Stimulated activated naive CD8-positive, alpha-beta T cell treated with anti-CD3 and anti-CD28 coated beads, Interleukin-15, Interleukin-2, amounts not matched to agents 100 ng/mL and 50 ng/mL, for 24 hours (primary cell): ENCODE measurements at regions not wholly inside any gene's neighbourhood (a gene's known extent, or its start where the extent isn't known, plus 50 kb on each side); places are given as distances from the start of the nearest gene placed in this dataset.
"Not testable (repeated sequence)": the region's sequence is repeated elsewhere in the genome, so short reads cannot be mapped to it uniquely, and the experiment has no call there.

Source experiments
- H3K27ac Mint-ChIP-seq: one replicate; pipeline ENCODE4 v1.8.0; 2021; ENCODE audit warnings: mild to moderate bottlenecking, mixed read lengths
- H3K27me3 Mint-ChIP-seq: one replicate; pipeline ENCODE4 v1.8.0; 2021; ENCODE audit warnings: mixed read lengths
- H3K36me3 Mint-ChIP-seq: one replicate; pipeline ENCODE4 v1.8.0; 2021; ENCODE audit warnings: low read depth, mixed read lengths
- H3K4me1 Mint-ChIP-seq: one replicate; pipeline ENCODE4 v1.8.0; 2021; ENCODE audit warnings: low read depth, mixed read lengths
- H3K4me3 Mint-ChIP-seq: one replicate; pipeline ENCODE4 v1.8.0; 2021; ENCODE audit warnings: mild to moderate bottlenecking, mixed read lengths
- H3K9me3 Mint-ChIP-seq: one replicate; pipeline ENCODE4 v1.8.0; 2021; ENCODE audit warnings: mixed read lengths

DNA sequence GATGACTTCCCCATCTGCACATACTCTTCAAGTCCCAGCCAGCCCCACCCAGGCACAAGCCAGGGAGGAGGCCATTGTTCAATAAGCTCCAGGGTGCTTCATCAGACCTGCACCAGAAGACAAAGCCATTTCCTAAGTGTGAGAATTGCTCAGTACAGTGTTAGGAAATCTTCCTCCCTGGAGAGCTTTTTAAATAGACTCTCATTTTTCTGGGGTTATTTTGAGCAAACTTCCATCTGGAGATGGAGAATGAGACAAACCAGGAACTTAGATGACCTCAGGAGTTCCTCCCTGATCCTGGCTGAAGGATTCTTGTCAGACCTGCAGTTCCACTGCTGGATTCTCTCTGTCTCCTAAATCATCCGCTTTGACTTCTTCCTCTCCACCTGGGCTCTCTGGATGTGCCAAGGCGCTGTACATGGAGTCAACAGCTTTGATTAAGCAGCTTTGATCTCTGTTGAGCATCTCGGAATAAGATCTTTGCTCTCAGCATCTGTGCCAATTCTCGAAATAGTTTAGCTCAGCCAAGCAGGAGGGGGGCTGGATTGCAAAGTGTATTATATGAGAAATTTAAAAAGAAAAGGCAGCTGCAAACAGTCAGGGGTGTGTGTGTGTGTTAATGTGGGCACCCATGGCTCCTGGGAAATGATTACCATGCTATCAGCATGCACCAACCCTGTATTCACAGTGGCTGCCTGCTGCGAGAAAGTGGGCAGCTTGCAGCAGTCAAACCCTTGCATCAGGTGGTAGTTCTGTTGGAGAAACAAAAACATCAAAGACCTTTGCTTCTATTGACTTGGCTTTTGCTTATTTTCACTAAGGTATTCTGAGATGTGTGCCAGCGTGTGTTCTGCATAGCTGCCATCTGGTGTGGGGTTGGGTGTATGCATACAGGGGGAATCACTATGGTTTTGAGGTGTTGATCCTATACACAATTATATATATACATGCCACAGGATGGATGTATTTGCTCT lies 70.2 kb upstream of the NAV2 start:
- no peaks in the 10 kb centered on the region for H3K4me1 Mint-ChIP-seq
- H3K36me3 Mint-ChIP-seq: no peaks in the 10 kb centered on the region
- peaks cover 11% of the 10 kb centered on the region for H3K27me3 Mint-ChIP-seq
- no peak overlapping the region for H3K27ac Mint-ChIP-seq
- no peak overlapping the region for H3K4me3 Mint-ChIP-seq
- H3K9me3 Mint-ChIP-seq: no peaks in the 10 kb centered on the region

DNA sequence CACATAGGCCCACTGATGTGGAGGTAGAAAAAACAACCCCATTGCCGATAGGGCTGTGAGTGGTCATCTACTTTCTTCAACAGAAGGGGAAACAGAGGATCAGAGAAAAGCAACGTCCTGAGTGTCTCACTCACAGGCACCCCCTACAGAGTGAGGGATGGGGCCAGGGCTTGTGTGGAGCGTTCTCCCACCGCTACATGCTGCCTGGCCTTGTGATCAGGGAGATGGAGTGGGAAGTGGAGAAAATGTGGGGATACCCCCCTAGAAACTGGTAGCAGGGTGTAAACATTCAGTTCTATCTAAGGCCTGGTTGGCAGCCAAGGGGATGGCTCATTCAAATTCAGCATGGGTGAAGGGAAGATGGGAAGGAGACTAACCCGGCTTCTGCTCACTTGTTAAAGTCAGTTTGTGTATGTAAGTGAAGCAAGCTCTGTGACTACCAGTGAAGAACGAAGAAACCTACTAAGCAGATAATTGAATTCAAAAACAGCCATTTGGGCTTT lies 73.0 kb upstream of the NAV2 start:
- no peaks in the 10 kb centered on the region for H3K36me3 Mint-ChIP-seq
- H3K4me1 Mint-ChIP-seq: no peaks in the 10 kb centered on the region
- no peak overlapping the region for H3K27ac Mint-ChIP-seq
- H3K4me3 Mint-ChIP-seq: no peak overlapping the region
- peaks cover 4% of the 10 kb centered on the region for H3K27me3 Mint-ChIP-seq
- H3K9me3 Mint-ChIP-seq: peaks cover 7% of the 10 kb centered on the region

DNA sequence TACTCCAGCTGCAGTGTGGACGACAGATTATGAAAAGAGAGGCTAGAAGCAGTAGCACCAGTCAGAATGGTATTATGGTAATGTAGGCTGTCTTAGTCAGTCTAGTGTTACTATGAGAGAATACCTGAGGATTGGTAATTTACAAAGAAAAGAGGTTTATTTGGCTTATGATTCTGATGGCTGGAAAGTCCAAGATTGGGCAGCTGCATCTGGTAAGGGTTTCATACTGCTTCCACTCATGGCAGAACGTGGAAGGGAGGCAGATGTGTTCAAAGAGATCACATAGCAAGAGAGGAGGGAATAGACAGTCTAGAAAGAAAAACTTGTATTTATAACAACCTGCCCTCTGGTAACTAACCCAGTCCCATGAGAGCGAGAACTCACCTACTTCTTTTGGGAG lies 77.3 kb upstream of the NAV2 start:
- Mint-ChIP-seq H3K9me3 (peaks cover 7% of the 10 kb centered on the region), H3K27me3 (no peaks in the 10 kb centered on the region), H3K27ac (no peak overlapping the region)

GRCh38 chr11:19633276-19633675 lies 79.4 kb upstream of the NAV2 start:
- peaks cover 7% of the 10 kb centered on the region for H3K9me3 Mint-ChIP-seq
- peaks cover 6% of the 10 kb centered on the region for H3K27me3 Mint-ChIP-seq
- no peaks in the 10 kb centered on the region for H3K4me1 Mint-ChIP-seq
- no peaks in the 10 kb centered on the region for H3K36me3 Mint-ChIP-seq
- H3K4me3 Mint-ChIP-seq: no peak overlapping the region
- no peak overlapping the region for H3K27ac Mint-ChIP-seq

More for the DNA sequence above, 77.3 kb upstream of the NAV2 start:
- no peaks in the 10 kb centered on the region for H3K4me1 Mint-ChIP-seq
- H3K36me3 Mint-ChIP-seq: no peaks in the 10 kb centered on the region
- no peak overlapping the region for H3K4me3 Mint-ChIP-seq

- Mint-ChIP-seq H3K4me1 (no peaks in the 10 kb centered on the region), H3K36me3 (no peaks in the 10 kb centered on the region), H3K9me3 (peaks cover 7% of the 10 kb centered on the region), H3K27me3 (peaks cover 6% of the 10 kb centered on the region), H3K4me3 (no peak overlapping the region), H3K27ac (no peak overlapping the region)
Measured at GRCh38 chr11:19632499-19632834, 80.2 kb upstream of the NAV2 start.

DNA sequence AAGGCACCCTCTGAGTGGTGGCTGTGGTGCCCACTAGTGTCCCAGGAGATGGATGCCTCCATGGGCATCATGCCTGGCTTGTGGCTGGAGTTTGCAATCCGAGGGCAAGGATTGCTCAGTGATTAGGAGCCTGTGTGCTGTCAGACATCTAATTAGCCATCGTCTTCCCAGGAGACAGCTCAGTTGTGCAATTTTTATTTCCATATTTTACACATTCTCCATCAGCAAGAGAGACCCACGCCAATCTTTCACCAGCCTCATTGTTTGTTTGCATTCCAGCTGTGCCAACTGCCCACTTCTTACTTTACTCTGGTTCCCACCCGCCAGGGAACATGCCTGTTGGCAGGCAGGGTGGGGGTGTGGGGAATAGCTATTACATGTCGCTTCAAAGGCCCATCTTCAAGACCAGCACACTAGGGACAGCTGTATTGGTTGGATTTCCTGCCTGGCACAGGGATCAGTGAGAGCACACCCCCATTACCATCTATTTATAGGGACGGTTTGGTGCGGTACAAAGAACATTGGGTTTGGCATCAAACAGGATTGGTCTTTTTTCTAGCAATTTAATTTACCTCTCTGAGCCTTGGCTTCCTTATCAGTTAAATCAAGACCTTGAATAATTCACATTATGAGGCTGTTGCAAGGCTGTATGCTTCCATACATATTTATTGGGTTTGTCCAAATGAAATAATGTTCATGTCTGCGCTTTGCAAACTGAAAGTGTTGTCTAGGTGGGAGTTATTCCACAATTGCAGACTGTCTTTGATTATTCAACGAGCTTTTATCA lies 80.7 kb upstream of the NAV2 start:
- Mint-ChIP-seq H3K4me1 (no peaks in the 10 kb centered on the region), H3K27ac (no peak overlapping the region), H3K4me3 (no peak overlapping the region), H3K36me3 (no peaks in the 10 kb centered on the region), H3K9me3 (peaks cover 7% of the 10 kb centered on the region), H3K27me3 (peaks cover 7% of the 10 kb centered on the region)

DNA sequence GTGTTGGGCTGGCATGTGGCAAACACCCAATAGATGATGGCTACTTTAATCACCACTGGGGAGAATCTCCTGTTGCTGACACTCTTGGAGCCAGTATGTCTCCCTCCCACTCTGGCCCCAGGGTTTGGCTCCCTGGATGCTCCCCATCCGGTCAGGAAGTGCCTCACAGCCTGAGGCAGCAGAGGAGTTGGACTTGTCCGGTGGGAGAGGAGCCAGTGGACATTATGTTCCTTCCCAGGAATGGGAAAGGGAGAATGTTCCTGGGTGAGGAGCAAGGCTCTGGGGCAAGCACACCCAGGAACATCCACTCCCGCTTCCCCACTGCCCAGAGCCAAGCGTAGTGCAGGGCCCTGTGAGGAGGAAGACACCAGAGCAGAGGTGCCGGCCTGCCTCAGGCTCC lies 84.6 kb upstream of the NAV2 start:
- H3K27me3 Mint-ChIP-seq: peaks cover 19% of the 10 kb centered on the region
- no peaks in the 10 kb centered on the region for H3K4me1 Mint-ChIP-seq
- H3K9me3 Mint-ChIP-seq: peaks cover 5% of the 10 kb centered on the region
- no peak overlapping the region for H3K27ac Mint-ChIP-seq
- no peaks in the 10 kb centered on the region for H3K36me3 Mint-ChIP-seq
- H3K4me3 Mint-ChIP-seq: no peak overlapping the region

- H3K9me3 Mint-ChIP-seq: peaks cover 5% of the 10 kb centered on the region
- no peaks in the 10 kb centered on the region for H3K36me3 Mint-ChIP-seq
- H3K4me1 Mint-ChIP-seq: no peaks in the 10 kb centered on the region
- no peak overlapping the region for H3K27ac Mint-ChIP-seq
- H3K27me3 Mint-ChIP-seq: peaks cover 19% of the 10 kb centered on the region
- no peak overlapping the region for H3K4me3 Mint-ChIP-seq
Measured at GRCh38 chr11:19627566-19627965, 85.1 kb upstream of the NAV2 start.

GRCh38 chr11:19625438-19625837 lies 87.2 kb upstream of the NAV2 start:
- no peak overlapping the region for H3K4me3 Mint-ChIP-seq
- peaks cover 5% of the 10 kb centered on the region for H3K9me3 Mint-ChIP-seq

DNA sequence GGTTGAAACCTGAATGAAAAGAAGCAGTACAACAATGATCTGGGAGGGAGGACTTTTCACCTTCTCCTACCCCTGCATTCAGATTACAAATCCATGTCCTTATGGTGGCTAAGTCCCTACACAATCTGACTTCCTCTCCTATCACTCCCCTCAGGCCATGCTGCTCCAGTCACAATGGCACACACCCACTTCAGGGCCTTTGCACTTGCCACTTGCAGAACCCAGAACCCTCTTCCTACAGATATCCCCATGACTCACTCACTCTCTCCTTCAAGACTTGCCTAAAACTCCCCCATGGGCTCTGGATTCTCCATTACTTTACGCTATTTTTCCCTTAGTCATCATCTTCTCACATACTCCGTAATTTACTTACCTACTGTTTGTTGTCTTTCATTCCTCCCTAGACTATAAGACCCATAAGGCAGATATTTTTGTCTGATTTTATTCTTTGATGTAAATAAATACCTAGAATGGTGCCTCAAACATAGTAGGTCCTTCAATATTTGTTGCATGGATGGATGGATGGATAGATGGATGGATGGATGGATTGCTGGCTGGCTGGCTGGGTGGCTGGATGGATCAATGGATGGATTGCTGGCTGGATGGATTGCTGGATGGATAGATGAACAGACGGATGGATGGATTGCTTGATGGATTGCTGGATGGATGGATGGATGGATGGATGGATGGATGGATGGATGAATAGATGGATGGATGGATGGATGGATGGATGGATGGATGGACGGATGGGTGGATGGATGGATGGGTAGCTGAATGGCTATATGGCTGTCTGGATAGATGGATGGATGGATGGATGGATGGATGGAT lies 94.7 kb upstream of the NAV2 start:
- Mint-ChIP-seq H3K4me3 (no peak overlapping the region), H3K4me1 (no peaks in the 10 kb centered on the region), H3K9me3 (peaks cover under 1% of the 10 kb centered on the region), H3K27ac (no peak overlapping the region), H3K27me3 (peaks cover 9% of the 10 kb centered on the region), H3K36me3 (no peaks in the 10 kb centered on the region)

More at GRCh38 chr11:19625438-19625837, 87.2 kb upstream of the NAV2 start:
- Mint-ChIP-seq H3K27me3 (peaks cover 28% of the 10 kb centered on the region), H3K4me1 (no peaks in the 10 kb centered on the region), H3K27ac (no peak overlapping the region), H3K36me3 (no peaks in the 10 kb centered on the region)

- H3K9me3 Mint-ChIP-seq: peaks cover 8% of the 10 kb centered on the region
- H3K27ac Mint-ChIP-seq: no peak overlapping the region
- H3K27me3 Mint-ChIP-seq: peaks cover 1% of the 10 kb centered on the region
- no peaks in the 10 kb centered on the region for H3K4me1 Mint-ChIP-seq
- no peak overlapping the region for H3K4me3 Mint-ChIP-seq
- no peaks in the 10 kb centered on the region for H3K36me3 Mint-ChIP-seq
Measured at GRCh38 chr11:19615341-19616183, 97.1 kb upstream of the NAV2 start.

DNA sequence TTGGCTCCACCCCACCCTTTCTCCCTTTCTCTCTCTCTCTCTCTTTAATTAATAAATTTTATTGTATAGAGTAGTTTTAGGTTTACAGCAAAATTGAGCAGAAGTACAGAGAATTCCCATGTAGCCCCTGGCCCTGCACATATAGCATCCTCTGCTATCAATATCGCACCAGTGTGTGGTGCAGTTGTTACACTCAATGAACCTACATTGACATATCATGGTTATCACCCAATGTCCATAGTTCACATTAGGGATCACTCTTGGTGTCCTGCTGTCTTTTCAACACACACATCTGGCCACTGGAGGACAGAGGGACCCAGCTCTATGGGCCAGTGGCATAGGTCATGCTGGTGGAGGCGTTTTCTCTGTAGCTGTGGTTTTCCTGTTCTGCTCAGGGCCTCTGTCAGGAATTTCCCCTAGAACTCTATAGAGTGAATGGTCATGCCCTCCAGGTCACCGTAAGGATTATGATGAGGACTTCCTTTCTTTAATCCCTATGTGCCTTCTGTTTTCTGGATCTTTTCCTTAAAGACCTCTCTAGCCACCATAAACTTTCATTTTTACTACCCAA lies 98.2 kb upstream of the NAV2 start:
- Mint-ChIP-seq H3K9me3 (peaks cover 11% of the 10 kb centered on the region), H3K36me3 (no peaks in the 10 kb centered on the region), H3K4me1 (no peaks in the 10 kb centered on the region), H3K27me3 (peaks cover 5% of the 10 kb centered on the region), H3K4me3 (no peak overlapping the region), H3K27ac (no peak overlapping the region)

GRCh38 chr11:19612025-19612424 lies 100.6 kb upstream of the NAV2 start:
- Mint-ChIP-seq H3K9me3 (peaks cover 11% of the 10 kb centered on the region), H3K27me3 (peaks cover 13% of the 10 kb centered on the region)
- H3K4me3 Mint-ChIP-seq, H3K36me3 Mint-ChIP-seq, H3K4me1 Mint-ChIP-seq, H3K27ac Mint-ChIP-seq: not testable (repeated sequence)
